OCI-LY7 (cell line): ENCODE measurements at regions not wholly inside any gene's neighbourhood (a gene's known extent, or its start where the extent isn't known, plus 50 kb on each side); places are given as distances from the start of the nearest gene placed in this dataset.

ENCODE experiments used
- BruUV-seq: library from RNA; stranded (reverse); fragments of 400-500 nt; replicated peaks from 2 replicates; lab custom pipeline; 2021; lab: Mats Ljungman, UMichigan
- CTCF ChIA-PET: fragments of 300-600 bp; sonication (Branson Sonifier 250); formaldehyde crosslinking; loops from one replicate; lab custom pipeline; 2022; ENCODE audit warnings: antibody characterized with exemption; ENCODE audit not compliant: unreplicated experiment; lab: Charles Lee
- POLR2A ChIA-PET: fragments of 300-600 bp; sonication (Branson Sonifier 250); formaldehyde crosslinking; loops from one replicate; lab custom pipeline; 2022; ENCODE audit warnings: antibody characterized with exemption; lab: Charles Lee
- DNase-seq: peaks from one replicate; pipeline ENCODE4 v3.0.0-alpha.2; 2015; ENCODE audit warnings: low spot score
- H2AFZ ChIP-seq: fragments of 200-600 bp; sonication (generic), shearing (Covaris generic); 2 replicates; pipeline ENCODE4 v1.6.1; 2014; ENCODE audit warnings: mild to moderate bottlenecking, antibody characterized with exemption, low read length, moderate library complexity
- H3K27ac ChIP-seq: fragments of 200-600 bp; sonication (generic); 2 replicates; pipeline ENCODE4 v1.5.1; 2014; ENCODE audit warnings: mixed run types, low read depth, mild to moderate bottlenecking, moderate library complexity, low read length, inconsistent platforms; ENCODE audit not compliant: poor library complexity, severe bottlenecking
- H3K36me3 ChIP-seq: fragments of 200-600 bp; sonication (generic); 2 replicates; pipeline ENCODE4 v1.6.1; 2014; ENCODE audit warnings: mild to moderate bottlenecking, antibody characterized with exemption, low read length, moderate library complexity, mixed read lengths; ENCODE audit not compliant: insufficient read depth
- H3K4me1 ChIP-seq: fragments of 200-600 bp; sonication (generic); 2 replicates; pipeline ENCODE4 v1.5.1; 2014; ENCODE audit warnings: mild to moderate bottlenecking, low read length; ENCODE audit not compliant: insufficient read depth, poor library complexity, severe bottlenecking
- H3K4me2 ChIP-seq: fragments of 200-600 bp; sonication (generic); 2 replicates; pipeline ENCODE4 v1.6.1; 2014; ENCODE audit warnings: mild to moderate bottlenecking, low read length
- H3K4me3 ChIP-seq: fragments of 200-600 bp; sonication (generic); 2 replicates; pipeline ENCODE4 v1.5.1; 2014; ENCODE audit warnings: mild to moderate bottlenecking, low read depth, low read length; ENCODE audit not compliant: poor library complexity, severe bottlenecking
- H3K79me2 ChIP-seq: fragments of 200-600 bp; sonication (generic); 2 replicates; pipeline ENCODE4 v1.6.1; 2016; ENCODE audit warnings: low read depth, mild to moderate bottlenecking, low read length, moderate library complexity, mixed read lengths; ENCODE audit not compliant: insufficient read depth
- H3K9me2 ChIP-seq: fragments of 200-600 bp; sonication (generic); 2 replicates; pipeline ENCODE4 v1.6.1; 2016; ENCODE audit warnings: mild to moderate bottlenecking, low read length, mixed read lengths; ENCODE audit not compliant: insufficient read depth
- H3K9me3 ChIP-seq: fragments of 200-600 bp; sonication (generic); 2 replicates; pipeline ENCODE4 v1.6.1; 2014; ENCODE audit warnings: mild to moderate bottlenecking, mixed run types, low read length, mixed read lengths
- H4K20me1 ChIP-seq: fragments of 200-600 bp; sonication (generic); 2 replicates; pipeline ENCODE4 v1.6.1; 2014; ENCODE audit warnings: mild to moderate bottlenecking, antibody characterized with exemption, low read length, moderate library complexity, mixed read lengths; ENCODE audit not compliant: insufficient read depth
- EZH2phosphoT487 ChIP-seq: fragments of 200-600 bp; sonication (generic); IDR thresholded peaks from 2 replicates; pipeline ENCODE4 v1.6.1; 2018; ENCODE audit warnings: low read depth, borderline replicate concordance, mild to moderate bottlenecking, mixed run types, antibody characterized with exemption, low read length, moderate library complexity, mixed read lengths
- intact Hi-C: fragments of 100-400 bp; cut with micrococcal nuclease; formaldehyde crosslinking; loops from one replicate; pipeline ENCODE4 v1.10.0; 2022; ENCODE audit not compliant: unreplicated experiment
- TF ChIP-seq, protein P1 (sequence below): fragments of 200-600 bp; sonication (generic); conservative IDR thresholded peaks from 2 replicates; pipeline ENCODE4 v1.5.1; 2014; ENCODE audit warnings: mild to moderate bottlenecking, antibody characterized with exemption, low read length, moderate library complexity, mixed read lengths

GRCh38 chr20:17836303-17836861 is 132.2 kb downstream of the SNX5 start:
- Histone ChIP-seq H2AFZ (no peak overlapping the region), H3K4me2 (no peak overlapping the region), H3K4me1 (no peaks in the 10 kb centered on the region), H3K4me3 (no peak overlapping the region), H4K20me1 (no peaks in the 10 kb centered on the region), H3K79me2 (no peaks in the 10 kb centered on the region), H3K9me2 (no peaks in the 10 kb centered on the region), H3K36me3 (no peaks in the 10 kb centered on the region), H3K27ac (no peak overlapping the region), H3K9me3 (0 out of 2 replicates have a peak, but pooled peaks cover 6% of the 10 kb centered on the region)
- no TSS peak for BruUV-seq
- intact Hi-C loops, result no loop called here
- no peak for DNase-seq
- CTCF ChIA-PET, result no interaction called here
- POLR2A ChIA-PET, result interaction anchor here (0.6 to 1.5 kb wide), 4 partner anchors 9 to 36 kb away, joined by 3 to 5 read pairs (median 4); no protein-coding TSS in a partner anchor
- TF ChIP-seq, protein P1, sequence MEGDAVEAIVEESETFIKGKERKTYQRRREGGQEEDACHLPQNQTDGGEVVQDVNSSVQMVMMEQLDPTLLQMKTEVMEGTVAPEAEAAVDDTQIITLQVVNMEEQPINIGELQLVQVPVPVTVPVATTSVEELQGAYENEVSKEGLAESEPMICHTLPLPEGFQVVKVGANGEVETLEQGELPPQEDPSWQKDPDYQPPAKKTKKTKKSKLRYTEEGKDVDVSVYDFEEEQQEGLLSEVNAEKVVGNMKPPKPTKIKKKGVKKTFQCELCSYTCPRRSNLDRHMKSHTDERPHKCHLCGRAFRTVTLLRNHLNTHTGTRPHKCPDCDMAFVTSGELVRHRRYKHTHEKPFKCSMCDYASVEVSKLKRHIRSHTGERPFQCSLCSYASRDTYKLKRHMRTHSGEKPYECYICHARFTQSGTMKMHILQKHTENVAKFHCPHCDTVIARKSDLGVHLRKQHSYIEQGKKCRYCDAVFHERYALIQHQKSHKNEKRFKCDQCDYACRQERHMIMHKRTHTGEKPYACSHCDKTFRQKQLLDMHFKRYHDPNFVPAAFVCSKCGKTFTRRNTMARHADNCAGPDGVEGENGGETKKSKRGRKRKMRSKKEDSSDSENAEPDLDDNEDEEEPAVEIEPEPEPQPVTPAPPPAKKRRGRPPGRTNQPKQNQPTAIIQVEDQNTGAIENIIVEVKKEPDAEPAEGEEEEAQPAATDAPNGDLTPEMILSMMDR, result no peak
- no peak for TF ChIP-seq EZH2phosphoT487

DNA sequence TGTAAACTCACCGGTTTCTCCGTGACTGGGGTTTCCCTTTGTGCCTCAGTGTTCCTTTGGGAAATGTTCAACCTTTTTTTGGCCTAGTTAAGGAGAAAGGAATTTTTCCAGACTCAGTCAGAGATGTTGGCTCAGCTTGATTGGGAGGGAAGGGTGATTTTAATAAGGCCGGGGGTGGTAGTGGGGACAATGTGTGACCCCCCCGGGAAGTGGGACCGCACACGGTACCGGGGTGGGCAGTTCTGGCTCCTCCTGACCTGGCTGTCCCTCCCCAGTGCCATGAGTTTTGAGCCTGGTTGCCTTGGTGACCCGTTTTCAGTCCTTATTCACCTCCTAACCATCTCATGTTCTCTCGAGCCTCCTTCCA is 132.7 kb downstream of the SNX5 start:
- no TSS peak for BruUV-seq
- Histone ChIP-seq H3K9me2 (no peaks in the 10 kb centered on the region), H3K4me1 (no peaks in the 10 kb centered on the region), H3K79me2 (no peaks in the 10 kb centered on the region), H3K36me3 (no peaks in the 10 kb centered on the region), H4K20me1 (no peaks in the 10 kb centered on the region), H3K4me2 (no peak overlapping the region), H3K4me3 (no peak overlapping the region), H2AFZ (no peak overlapping the region), H3K9me3 (0 out of 2 replicates have a peak, but pooled peaks cover 6% of the 10 kb centered on the region), H3K27ac (no peak overlapping the region)
- intact Hi-C loops, result no loop called here
- no peak for TF ChIP-seq EZH2phosphoT487
- TF ChIP-seq, protein P1, result no peak
- CTCF ChIA-PET, result no interaction called here
- POLR2A ChIA-PET, result interaction anchor here (0.6 to 1.5 kb wide), 3 partner anchors 10 to 36 kb away, joined by 3 to 5 read pairs (median 3); no protein-coding TSS in a partner anchor
- DNase-seq, result no peak

GRCh38 chr20:17835240-17835933 is 133.2 kb downstream of the SNX5 start:
- Histone ChIP-seq H3K4me1 (no peaks in the 10 kb centered on the region), H3K36me3 (no peaks in the 10 kb centered on the region), H3K79me2 (no peaks in the 10 kb centered on the region), H4K20me1 (no peaks in the 10 kb centered on the region), H2AFZ (no peak overlapping the region), H3K9me2 (no peaks in the 10 kb centered on the region), H3K4me3 (no peak overlapping the region), H3K27ac (no peak overlapping the region), H3K9me3 (0 out of 2 replicates have a peak, but pooled peaks cover 2% of the 10 kb centered on the region), H3K4me2 (no peak overlapping the region)
- CTCF ChIA-PET, result no interaction called here
- TF ChIP-seq EZH2phosphoT487, result no peak
- intact Hi-C loops, result no loop called here
- DNase-seq, result no peak
- BruUV-seq, result no TSS peak
- POLR2A ChIA-PET, result no interaction called here
